Epithelial cell of esophagus (primary cell): ENCODE measurements at regions not wholly inside any gene's neighbourhood (a gene's known extent, or its start where the extent isn't known, plus 50 kb on each side); places are given as distances from the start of the nearest gene placed in this dataset.

Experiments used
- DNase-seq: peaks from one replicate; pipeline ENCODE4 v3.0.0; 2010; ENCODE audit warnings: low read depth
- H3K4me3 ChIP-seq: 2 replicates; pipeline ENCODE4 v1.5.1; 2011; ENCODE audit warnings: mild to moderate bottlenecking, low read length, control low read depth
- CTCF ChIP-seq: IDR thresholded peaks from 2 replicates; pipeline ENCODE4 v1.5.1; 2011; ENCODE audit warnings: low read depth, mild to moderate bottlenecking, low read length, control low read depth, inconsistent platforms; ENCODE audit not compliant: insufficient read depth; ENCODE audit errors: missing control alignments

- no peak overlapping the region for H3K4me3 ChIP-seq
- TF ChIP-seq CTCF = no peak
- no peak for DNase-seq
Measured at GRCh38 chr12:43058616-43059015, 469.1 kb upstream of the PRICKLE1 start.

- peak; percentile 5 for DNase-seq
- no peak for TF ChIP-seq CTCF
Measured at GRCh38 chr12:43057566-43057965, 468.0 kb upstream of the PRICKLE1 start.

GRCh38 chr12:43054085-43054484, 464.5 kb upstream of the PRICKLE1 start:
- no peak for TF ChIP-seq CTCF

More at GRCh38 chr12:43057566-43057965, 468.0 kb upstream of the PRICKLE1 start:
- no peak overlapping the region for H3K4me3 ChIP-seq

GRCh38 chr12:43052441-43052840, 462.9 kb upstream of the PRICKLE1 start:
- DNase-seq = no peak
- no peak for TF ChIP-seq CTCF
- no peak overlapping the region for H3K4me3 ChIP-seq

More at GRCh38 chr12:43054085-43054484, 464.5 kb upstream of the PRICKLE1 start:
- no peak for DNase-seq
- no peak overlapping the region for H3K4me3 ChIP-seq

- no peak overlapping the region for H3K4me3 ChIP-seq
- TF ChIP-seq CTCF = no peak
- DNase-seq = peak; percentile 2
Measured at GRCh38 chr12:43044241-43044640, 454.7 kb upstream of the PRICKLE1 start.

- DNase-seq = no peak
- no peak overlapping the region for H3K4me3 ChIP-seq
- TF ChIP-seq CTCF = no peak
Measured at GRCh38 chr12:43038991-43039390, 449.4 kb upstream of the PRICKLE1 start.

- DNase-seq = no peak
- no peak overlapping the region for H3K4me3 ChIP-seq
- TF ChIP-seq CTCF = no peak
Measured at GRCh38 chr12:43029971-43030370, 440.4 kb upstream of the PRICKLE1 start.
